ENCODE measurements at regions not wholly inside any gene's neighbourhood (a gene's known extent, or its start where the extent isn't known, plus 50 kb on each side); places are given as distances from the start of the nearest gene placed in this dataset.

DNA sequence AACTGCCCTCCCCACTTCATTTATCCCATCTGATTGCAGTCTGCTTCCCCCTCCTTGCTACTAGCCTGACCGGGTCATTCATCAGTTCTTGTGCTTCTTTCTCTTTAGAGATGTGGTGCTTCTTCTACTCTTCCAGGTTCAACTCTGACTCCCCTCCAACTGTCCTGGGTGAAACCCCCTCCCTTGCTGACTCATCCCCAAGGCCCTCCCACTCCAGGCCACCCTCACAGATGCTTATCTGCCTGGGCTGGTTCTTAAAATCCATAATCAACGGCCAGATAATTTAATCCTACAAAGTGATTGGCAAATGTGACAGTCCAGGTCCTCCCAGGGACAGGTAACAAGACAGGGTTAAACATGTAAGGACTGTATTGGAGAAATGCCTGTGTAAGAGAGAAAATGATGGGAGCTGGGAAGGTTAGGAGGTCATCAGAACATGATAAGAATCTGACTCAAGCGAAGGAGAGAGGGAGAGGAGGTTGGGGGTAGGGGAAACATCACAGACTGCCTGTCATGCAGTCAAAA is 182.8 kb upstream of the C1QTNF7 start:
- H3K9me3 ChIP-seq (replicated peaks; ENCODE audit: control insufficient read depth, insufficient read depth, low read length): no peaks in the 10 kb centered on the region
- no peaks in the 10 kb centered on the region for H3K27me3 ChIP-seq (replicated peaks in 1 of 2; ENCODE audit: control insufficient read depth in 2 of 2, insufficient read depth in 2 of 2, low read length in 1 of 2)
- H3K4me2 ChIP-seq (ENCODE audit: control insufficient read depth, insufficient read depth): no peak overlapping the region
- H3K27ac ChIP-seq (ENCODE audit: control insufficient read depth, insufficient read depth): no peak overlapping the region
- H4K20me1 ChIP-seq (ENCODE audit: control insufficient read depth, insufficient read depth): no peaks in the 10 kb centered on the region
- no peaks in the 10 kb centered on the region for H3K4me1 ChIP-seq (ENCODE audit: control insufficient read depth, insufficient read depth, low read length)
- ATAC-seq (no peak), FAIRE-seq (no peak), DNase-seq (ENCODE audit: low read depth, low spot score) (no peak)
- ChIA-PET POLR2A (no interaction called here), SMC1A (ENCODE audit: uncharacterized antibody, unreplicated experiment) (no interaction called here), RAD21 (ENCODE audit: unreplicated experiment) (no interaction called here), CTCF (interaction anchor here (0.6 to 1.3 kb wide), 2 partner anchors 151 to 690 kb away, joined by 3 to 4 read pairs; no protein-coding TSS in a partner anchor)
- H3K9ac ChIP-seq (ENCODE audit: control insufficient read depth, insufficient read depth, low read length): no peak overlapping the region
- H3K79me2 ChIP-seq (ENCODE audit: control insufficient read depth, insufficient read depth, low read length): no peaks in the 10 kb centered on the region
- H2AFZ ChIP-seq (ENCODE audit: control insufficient read depth, low read depth, low read length): no peak overlapping the region
- H3K36me3 ChIP-seq (ENCODE audit: control insufficient read depth in 2 of 2, insufficient read depth in 2 of 2, low read length in 1 of 2): no peaks in the 10 kb centered on the region
- WGBS (ENCODE audit: insufficient coverage, insufficient replicate concordance, low lambda C conversion rate, missing lambda C conversion rate): 22% methylated on average over 3 of the region's 3 CpGs
- in situ Hi-C loops (cut with MboI) (loop anchor here (25.0 kb wide), 1 partner anchor 717 kb away; the partner anchor contains the start of gene FGFBP2), intact Hi-C loops (cut with micrococcal nuclease; ENCODE audit: unreplicated experiment) (no loop called here)
- TF ChIP-seq HSF1 (IDR thresholded peaks at IDR 0.05; ENCODE audit: low read depth, low read length) (no peak), CREM (IDR thresholded peaks at IDR 0.05; ENCODE audit: low read depth) (no peak), IRF4 (IDR thresholded peaks at IDR 0.05; ENCODE audit: low read depth, low read length) (no peak), RELB (IDR thresholded peaks at IDR 0.05; ENCODE audit: low read depth) (no peak), E2F8 (IDR thresholded peaks at IDR 0.05; ENCODE audit: low read depth, partially characterized antibody) (no peak), MEF2B (IDR thresholded peaks at IDR 0.05; ENCODE audit: partially characterized antibody, poor library complexity, severe bottlenecking) (no peak), CHD4 (IDR thresholded peaks at IDR 0.05) (no peak), KLF5 (IDR thresholded peaks at IDR 0.05; ENCODE audit: partially characterized antibody) (no peak), CBFB (IDR thresholded peaks at IDR 0.05; ENCODE audit: low read depth) (no peak), SREBF2 (IDR thresholded peaks at IDR 0.05; ENCODE audit: low read length) (no peak)
- TF ChIP-seq, protein P1, sequence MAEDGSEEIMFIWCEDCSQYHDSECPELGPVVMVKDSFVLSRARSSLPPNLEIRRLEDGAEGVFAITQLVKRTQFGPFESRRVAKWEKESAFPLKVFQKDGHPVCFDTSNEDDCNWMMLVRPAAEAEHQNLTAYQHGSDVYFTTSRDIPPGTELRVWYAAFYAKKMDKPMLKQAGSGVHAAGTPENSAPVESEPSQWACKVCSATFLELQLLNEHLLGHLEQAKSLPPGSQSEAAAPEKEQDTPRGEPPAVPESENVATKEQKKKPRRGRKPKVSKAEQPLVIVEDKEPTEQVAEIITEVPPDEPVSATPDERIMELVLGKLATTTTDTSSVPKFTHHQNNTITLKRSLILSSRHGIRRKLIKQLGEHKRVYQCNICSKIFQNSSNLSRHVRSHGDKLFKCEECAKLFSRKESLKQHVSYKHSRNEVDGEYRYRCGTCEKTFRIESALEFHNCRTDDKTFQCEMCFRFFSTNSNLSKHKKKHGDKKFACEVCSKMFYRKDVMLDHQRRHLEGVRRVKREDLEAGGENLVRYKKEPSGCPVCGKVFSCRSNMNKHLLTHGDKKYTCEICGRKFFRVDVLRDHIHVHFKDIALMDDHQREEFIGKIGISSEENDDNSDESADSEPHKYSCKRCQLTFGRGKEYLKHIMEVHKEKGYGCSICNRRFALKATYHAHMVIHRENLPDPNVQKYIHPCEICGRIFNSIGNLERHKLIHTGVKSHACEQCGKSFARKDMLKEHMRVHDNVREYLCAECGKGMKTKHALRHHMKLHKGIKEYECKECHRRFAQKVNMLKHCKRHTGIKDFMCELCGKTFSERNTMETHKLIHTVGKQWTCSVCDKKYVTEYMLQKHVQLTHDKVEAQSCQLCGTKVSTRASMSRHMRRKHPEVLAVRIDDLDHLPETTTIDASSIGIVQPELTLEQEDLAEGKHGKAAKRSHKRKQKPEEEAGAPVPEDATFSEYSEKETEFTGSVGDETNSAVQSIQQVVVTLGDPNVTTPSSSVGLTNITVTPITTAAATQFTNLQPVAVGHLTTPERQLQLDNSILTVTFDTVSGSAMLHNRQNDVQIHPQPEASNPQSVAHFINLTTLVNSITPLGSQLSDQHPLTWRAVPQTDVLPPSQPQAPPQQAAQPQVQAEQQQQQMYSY (CRISPR knock-in tag; IDR thresholded peaks at IDR 0.05): no peak
- TF ChIP-seq, protein P2, sequence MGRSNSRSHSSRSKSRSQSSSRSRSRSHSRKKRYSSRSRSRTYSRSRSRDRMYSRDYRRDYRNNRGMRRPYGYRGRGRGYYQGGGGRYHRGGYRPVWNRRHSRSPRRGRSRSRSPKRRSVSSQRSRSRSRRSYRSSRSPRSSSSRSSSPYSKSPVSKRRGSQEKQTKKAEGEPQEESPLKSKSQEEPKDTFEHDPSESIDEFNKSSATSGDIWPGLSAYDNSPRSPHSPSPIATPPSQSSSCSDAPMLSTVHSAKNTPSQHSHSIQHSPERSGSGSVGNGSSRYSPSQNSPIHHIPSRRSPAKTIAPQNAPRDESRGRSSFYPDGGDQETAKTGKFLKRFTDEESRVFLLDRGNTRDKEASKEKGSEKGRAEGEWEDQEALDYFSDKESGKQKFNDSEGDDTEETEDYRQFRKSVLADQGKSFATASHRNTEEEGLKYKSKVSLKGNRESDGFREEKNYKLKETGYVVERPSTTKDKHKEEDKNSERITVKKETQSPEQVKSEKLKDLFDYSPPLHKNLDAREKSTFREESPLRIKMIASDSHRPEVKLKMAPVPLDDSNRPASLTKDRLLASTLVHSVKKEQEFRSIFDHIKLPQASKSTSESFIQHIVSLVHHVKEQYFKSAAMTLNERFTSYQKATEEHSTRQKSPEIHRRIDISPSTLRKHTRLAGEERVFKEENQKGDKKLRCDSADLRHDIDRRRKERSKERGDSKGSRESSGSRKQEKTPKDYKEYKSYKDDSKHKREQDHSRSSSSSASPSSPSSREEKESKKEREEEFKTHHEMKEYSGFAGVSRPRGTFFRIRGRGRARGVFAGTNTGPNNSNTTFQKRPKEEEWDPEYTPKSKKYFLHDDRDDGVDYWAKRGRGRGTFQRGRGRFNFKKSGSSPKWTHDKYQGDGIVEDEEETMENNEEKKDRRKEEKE (IDR thresholded peaks at IDR 0.05): no peak
- no TSS peak for BruUV-seq (replicated peaks)
- no peak overlapping the region for H3K4me3 ChIP-seq
